ENCODE measurements at regions not wholly inside any gene's neighbourhood (a gene's known extent, or its start where the extent isn't known, plus 50 kb on each side); places are given as distances from the start of the nearest gene placed in this dataset.

DNA sequence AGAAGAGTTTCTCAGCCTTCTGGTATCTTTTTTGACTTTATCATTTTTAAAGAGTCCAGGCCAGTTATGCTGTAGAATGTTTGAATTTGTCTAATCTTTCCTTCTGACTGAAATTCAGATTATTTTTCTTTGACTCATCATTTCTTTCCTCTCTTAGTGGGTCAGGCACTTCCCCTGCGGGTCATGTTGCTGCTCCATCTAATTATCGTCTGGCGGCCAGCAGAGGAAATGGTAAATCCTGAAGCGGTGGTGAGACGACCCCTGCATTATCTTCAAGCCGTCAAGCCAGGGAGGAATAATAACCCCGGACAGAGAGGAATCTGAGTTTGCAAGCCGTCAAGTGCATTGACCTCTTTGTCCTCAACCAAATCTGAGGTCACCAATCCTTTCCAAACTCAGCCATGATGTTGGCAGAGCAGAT, 102.1 kb downstream of the ADSS2 start:
- Mint-ChIP-seq H3K27me3 (peaks cover 0 to 11% (median 8%) of the 10 kb centered on the region in 3 donors), H3K4me3 (peak overlapping the region in 3 of 8 donors; percentile 47 to 85 (median 59)), H3K36me3 (peaks cover 4 to 22% of the 10 kb centered on the region in 2 donors), H3K9me3 (peaks cover 15 to 37% (median 21%) of the 10 kb centered on the region in 7 donors), H3K4me1 (peaks cover 14 to 24% (median 18%) of the 10 kb centered on the region in 3 donors), H3K27ac (no peak overlapping the region)
- DNase-seq (no peak), ATAC-seq (ENCODE audit: low read depth in 2 of 2) (no peak)

DNA sequence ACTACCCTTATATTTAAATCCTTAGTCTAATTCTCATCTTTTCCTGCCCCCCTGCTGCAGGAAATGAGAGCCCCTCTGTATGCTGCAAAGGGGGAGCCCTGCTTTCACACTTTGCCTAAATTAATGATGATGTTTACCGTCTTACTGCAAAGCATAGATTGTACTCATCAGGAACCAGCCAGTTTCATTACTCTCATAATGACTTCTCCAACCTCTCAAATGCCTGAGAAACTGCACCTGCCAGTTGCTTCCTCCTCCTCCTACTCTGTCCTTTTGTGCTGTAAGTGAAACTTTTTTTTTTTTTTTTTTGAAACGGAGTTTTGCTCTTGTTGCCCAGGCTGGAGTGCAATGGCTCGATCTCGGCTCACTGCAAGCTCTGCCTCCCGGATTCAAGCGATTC, 101.7 kb downstream of the ADSS2 start:
- Mint-ChIP-seq H3K4me1 (peaks cover 14 to 24% (median 18%) of the 10 kb centered on the region in 3 donors), H3K36me3 (peaks cover 4 to 22% of the 10 kb centered on the region in 2 donors), H3K27me3 (peaks cover 0 to 11% (median 8%) of the 10 kb centered on the region in 3 donors), H3K9me3 (peaks cover 15 to 37% (median 21%) of the 10 kb centered on the region in 7 donors), H3K4me3 (peak overlapping the region in 4 of 8 donors; percentile 1 to 85 (median 53)), H3K27ac (peak overlapping the region in 1 of 6 donors; percentile 54)
- ATAC-seq (ENCODE audit: low read depth in 2 of 2): peak; percentile 63 to 75
- peak; percentile 8 for DNase-seq

DNA sequence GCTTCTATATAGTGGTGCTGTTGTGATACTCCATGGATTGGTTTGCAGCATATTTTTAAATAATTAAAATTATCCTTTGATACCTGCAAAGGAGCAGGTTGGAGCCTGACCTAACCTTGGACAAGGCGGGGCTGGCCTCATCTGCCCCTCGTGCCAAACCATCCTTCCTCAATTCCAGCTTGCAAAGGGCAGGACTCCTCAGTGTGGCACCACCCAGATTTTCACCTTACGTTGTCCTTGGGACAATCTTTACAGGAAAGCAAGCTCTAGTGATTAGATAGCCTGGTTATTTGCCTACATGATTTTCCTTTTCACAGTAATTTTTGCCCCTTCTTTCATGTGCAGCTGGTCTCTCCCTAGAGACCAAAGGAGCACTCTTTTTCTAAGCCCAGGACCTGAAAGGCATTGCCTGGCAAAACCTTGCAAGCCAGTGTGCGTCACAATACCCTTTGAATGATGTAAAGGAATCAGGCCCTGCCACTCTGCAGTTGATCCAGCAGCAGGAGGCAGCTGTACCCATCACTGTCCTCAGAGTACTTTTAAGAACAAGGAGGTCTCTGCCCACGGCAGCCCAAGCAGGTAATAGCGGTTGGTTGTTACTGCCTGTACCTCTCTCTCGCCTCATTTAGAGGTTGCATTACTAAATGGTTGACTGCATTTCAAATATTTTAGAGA, 99.4 kb downstream of the ADSS2 start:
- Mint-ChIP-seq H3K4me3 (no peak overlapping the region), H3K9me3 (peaks cover 2 to 23% (median 4%) of the 10 kb centered on the region in 7 donors), H3K27me3 (peaks cover 0 to 11% (median 8%) of the 10 kb centered on the region in 3 donors), H3K36me3 (peaks cover 0 to 4% of the 10 kb centered on the region in 2 donors), H3K27ac (no peak overlapping the region), H3K4me1 (peaks cover 8 to 18% (median 15%) of the 10 kb centered on the region in 3 donors)
- ATAC-seq (ENCODE audit: low read depth in 2 of 2): peak; percentile 18 to 46
- DNase-seq: no peak

DNA sequence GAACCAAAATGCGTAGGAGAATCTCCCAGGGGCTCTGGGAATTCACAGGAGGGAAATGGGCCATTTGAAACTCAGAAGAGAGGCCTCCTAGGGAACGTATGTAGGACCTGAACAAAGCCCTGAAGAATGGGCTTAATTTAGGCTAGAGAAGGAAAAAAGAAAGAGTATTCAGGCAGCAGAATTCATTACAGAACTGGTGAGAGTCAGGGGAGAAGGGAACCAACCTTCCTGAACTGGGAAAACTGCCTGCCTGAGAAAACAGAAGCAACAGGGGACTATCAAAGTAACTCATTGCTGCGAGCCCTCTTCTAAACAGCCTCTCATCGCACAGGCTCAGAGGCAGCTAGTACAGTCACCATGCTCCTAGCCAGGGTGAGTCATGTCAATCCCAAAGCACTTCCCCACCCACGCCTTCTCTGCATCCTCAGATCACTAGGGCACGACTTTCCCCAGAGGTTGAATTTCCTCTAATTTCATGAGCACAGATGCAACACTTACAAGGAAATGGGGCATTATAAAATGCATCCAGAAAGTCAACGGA, 98.1 kb downstream of the ADSS2 start:
- DNase-seq: no peak
- Mint-ChIP-seq H3K4me1 (peaks cover 8 to 18% (median 15%) of the 10 kb centered on the region in 3 donors), H3K9me3 (peaks cover 0 to 14% (median 1%) of the 10 kb centered on the region in 7 donors), H3K36me3 (no peaks in the 10 kb centered on the region), H3K27ac (peak overlapping the region in 1 of 6 donors; percentile 60), H3K4me3 (no peak overlapping the region), H3K27me3 (peaks cover 0 to 11% (median 8%) of the 10 kb centered on the region in 3 donors)
- ATAC-seq (ENCODE audit: low read depth in 2 of 2): no peak

DNA sequence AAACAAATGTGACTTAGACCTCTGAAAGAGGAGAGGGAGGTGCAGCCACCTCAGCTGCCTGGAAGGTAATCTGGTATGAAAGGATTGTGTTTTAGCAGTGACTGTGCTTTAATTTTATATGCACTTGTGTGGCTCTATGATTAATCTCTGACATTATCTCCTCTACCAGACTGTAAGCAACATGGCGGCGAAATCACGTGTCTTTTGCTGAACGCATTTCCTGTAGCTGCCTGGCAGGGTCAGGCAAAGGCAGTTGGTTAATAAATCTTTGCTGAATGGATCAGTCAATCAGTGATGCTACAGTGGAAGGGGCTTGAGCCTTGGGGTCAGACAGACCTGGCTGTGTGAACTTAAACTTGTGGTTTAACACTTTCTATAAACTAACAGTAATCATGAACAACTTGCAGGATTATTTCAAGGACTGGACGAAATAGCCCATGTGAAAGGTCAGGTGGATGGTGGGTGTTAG, 96.9 kb downstream of the ADSS2 start:
- no peak overlapping the region for H3K4me3 Mint-ChIP-seq
- no peaks in the 10 kb centered on the region for H3K36me3 Mint-ChIP-seq
- ATAC-seq (ENCODE audit: low read depth in 2 of 2) (no peak), DNase-seq (no peak)
- H3K27me3 Mint-ChIP-seq: peaks cover 0 to 11% (median 4%) of the 10 kb centered on the region in 3 donors
- peaks cover 6 to 14% (median 11%) of the 10 kb centered on the region in 3 donors for H3K4me1 Mint-ChIP-seq
- H3K27ac Mint-ChIP-seq: no peak overlapping the region
- peaks cover 0 to 6% (median 0%) of the 10 kb centered on the region in 7 donors for H3K9me3 Mint-ChIP-seq

DNA sequence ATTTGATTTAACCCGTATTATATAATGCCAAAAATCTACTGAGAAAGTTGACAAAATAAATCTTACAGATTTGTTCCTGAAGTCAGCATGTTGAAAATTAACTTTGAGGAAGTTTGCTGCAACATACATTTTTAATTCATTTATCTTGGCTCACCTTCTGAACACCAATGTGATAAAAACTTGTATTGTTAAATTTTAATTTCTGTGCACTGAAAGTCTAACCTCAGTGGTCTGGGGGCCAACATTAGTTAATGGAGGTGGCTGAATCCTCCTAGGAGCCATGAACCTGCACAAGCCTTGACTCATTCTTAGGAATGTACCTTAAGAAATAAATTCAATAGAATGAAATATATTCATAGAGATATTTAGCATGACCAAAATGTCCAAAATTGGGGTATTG, 95.3 kb downstream of the ADSS2 start:
- H3K4me1 Mint-ChIP-seq: peaks cover 0 to 4% (median 4%) of the 10 kb centered on the region in 3 donors
- H3K9me3 Mint-ChIP-seq: peaks cover 0 to 6% (median 0%) of the 10 kb centered on the region in 7 donors
- no peak for ATAC-seq (ENCODE audit: low read depth in 2 of 2)
- H3K36me3 Mint-ChIP-seq: no peaks in the 10 kb centered on the region
- no peak overlapping the region for H3K4me3 Mint-ChIP-seq
- DNase-seq: no peak
- peaks cover 0 to 4% (median 0%) of the 10 kb centered on the region in 3 donors for H3K27me3 Mint-ChIP-seq
- H3K27ac Mint-ChIP-seq: no peak overlapping the region

Measured in naive B cell (primary cell).